ENCODE measurements at regions not wholly inside any gene's neighbourhood (a gene's known extent, or its start where the extent isn't known, plus 50 kb on each side); places are given as distances from the start of the nearest gene placed in this dataset.

DNA sequence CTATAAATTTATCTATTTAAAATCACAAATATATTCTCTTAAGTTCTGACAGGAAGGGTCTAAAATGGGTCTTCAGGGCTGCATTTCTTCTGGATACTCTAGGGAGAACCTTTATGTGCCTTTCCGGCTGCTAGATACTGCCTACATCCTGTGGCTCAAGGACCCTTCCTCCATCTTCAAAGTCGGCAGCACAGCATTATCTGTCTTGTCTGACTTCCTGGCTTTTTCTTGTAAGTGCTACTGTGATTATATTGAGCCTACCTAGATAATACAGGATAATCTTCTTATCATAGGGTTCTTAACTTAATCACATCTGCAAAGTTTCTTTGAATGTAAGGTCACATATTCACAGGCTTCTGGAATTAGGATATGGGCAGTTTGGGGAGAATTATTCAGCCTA, 943.8 kb upstream of the TYRP1 start:
- DNase-seq = no peak

DNA sequence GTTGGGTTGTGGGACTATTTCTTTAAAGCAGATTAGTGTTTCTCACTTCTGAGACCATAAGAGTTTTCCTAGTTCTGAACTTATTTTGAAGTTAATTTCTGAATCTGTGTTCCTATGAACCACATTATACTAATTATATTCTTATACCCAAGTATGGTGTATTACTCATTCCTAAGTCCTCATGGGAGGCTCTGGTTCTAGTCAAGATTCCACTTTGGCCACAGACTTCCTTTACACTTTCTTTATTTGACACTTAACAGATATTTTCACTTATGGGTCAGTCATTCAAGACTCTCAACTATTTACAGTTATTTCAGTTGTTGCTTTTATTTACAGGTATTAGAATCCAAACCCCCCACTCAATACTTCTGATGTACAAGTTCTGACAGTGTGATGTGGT, 937.2 kb upstream of the TYRP1 start:
- DNase-seq = no peak

DNA sequence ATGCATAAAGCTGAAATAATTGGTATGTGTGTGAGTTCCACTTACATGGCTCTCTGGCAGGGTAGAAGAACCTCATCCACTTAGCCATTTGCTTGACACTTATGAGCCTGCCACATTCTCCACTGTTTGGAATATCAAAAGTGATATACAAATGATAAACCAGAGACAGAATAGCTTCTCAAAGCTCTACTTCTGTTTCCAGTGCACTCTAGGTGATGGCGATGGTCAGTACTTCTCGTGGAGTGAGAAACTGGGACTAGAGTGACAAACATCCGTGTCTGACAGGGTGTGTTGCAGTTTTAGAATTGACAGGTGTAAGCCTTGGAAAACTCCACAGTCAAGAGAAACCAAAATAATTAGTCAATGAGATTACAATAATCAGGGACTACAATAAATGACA, 935.8 kb upstream of the TYRP1 start:
- no peak for DNase-seq

DNA sequence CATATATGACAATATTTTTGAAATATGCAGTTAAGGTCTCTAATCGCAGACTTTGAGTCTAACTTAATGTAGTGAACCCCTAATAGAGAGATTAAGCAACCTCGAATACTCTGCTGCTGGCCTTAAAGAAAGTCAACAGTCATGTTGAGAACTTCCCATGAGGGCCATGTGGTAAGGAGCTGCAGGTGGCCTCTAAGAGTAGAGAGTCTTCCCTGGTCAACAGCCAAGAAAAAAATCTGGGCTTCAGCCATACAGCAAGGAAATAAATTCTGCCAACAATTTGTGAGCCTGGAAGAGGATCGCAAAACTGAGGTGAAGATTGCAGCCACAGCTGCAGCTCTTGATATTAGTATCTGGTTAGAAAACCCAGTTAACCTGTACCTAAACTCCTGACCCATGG, 935.2 kb upstream of the TYRP1 start:
- DNase-seq = no peak

DNA sequence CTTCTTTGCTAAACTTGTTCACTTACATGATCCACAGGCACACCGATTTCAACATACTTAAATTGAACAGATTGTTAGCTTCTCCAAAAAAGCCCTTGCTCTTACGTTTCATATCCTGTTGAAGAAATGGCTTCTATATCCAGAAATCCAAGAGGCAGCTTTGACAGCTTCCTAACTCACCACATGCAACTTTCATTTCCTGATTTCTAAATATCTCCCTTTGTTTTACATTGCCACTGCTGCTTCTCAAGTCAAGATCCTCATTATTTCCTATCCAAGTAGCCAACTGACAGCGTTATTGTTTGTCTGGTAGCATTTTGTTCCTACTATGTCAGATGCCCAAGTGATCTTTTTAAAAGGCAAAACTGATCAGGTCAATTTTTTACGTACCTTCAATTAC, 913.2 kb upstream of the TYRP1 start:
- no peak for DNase-seq

DNA sequence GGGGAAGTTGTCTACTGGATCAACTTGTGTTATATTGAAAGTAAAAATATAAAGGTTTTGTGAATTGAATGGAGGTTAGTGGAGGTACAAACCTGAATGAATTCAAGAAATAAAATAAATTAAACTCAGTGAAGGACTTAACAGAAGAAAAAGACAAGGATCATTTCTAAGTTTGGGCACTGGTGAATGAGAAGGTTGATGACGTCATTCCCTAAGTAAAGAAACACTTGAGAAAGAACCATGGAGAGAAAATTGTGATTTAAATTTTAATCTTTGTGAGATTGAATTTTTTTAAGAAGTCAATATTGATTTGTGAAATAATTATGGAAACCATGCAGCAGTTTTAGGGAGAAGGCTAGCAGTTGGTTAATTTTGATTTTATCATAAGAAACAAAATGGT, 900.3 kb upstream of the TYRP1 start:
- no peak for DNase-seq

DNA sequence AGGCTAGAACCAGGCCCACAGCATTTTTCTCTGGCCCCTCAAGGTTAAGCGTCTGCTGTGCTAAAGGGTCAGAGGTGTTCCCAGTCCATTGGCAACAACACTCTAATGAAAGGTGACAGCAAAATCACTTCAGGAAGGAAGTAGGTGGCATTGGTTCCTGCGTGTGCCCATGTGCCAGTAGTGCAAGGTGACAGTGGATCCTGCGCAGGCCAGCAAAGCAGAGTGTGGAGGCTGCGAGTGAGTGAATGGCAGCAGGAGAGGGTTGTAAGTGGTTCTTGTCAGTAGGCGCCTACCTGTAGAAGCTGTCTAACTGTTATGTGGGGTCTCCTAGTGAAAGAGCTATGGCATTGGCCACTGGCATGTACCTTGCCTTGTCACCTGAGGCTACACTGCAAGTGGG, 898.2 kb upstream of the TYRP1 start:
- no peak for DNase-seq

DNA sequence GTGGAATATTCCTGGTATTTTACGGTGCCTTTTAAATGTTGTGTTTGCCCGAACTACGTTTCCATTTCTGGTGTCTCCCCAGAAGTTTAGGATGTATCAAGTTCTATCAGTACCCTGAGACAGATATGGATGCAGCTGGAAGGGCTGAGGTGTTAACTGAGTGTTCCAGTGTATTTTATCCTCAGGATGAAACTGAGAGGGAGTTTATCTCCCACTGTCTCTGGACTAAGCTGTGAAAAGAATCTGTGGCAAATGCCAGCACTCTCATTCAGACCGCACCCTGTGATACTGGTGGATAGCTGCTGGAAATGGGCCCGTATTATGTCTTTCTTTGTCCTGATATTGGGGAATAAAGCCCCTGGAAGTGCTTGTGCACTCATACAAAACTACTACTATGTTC, 887.2 kb upstream of the TYRP1 start:
- no peak for DNase-seq

DNA sequence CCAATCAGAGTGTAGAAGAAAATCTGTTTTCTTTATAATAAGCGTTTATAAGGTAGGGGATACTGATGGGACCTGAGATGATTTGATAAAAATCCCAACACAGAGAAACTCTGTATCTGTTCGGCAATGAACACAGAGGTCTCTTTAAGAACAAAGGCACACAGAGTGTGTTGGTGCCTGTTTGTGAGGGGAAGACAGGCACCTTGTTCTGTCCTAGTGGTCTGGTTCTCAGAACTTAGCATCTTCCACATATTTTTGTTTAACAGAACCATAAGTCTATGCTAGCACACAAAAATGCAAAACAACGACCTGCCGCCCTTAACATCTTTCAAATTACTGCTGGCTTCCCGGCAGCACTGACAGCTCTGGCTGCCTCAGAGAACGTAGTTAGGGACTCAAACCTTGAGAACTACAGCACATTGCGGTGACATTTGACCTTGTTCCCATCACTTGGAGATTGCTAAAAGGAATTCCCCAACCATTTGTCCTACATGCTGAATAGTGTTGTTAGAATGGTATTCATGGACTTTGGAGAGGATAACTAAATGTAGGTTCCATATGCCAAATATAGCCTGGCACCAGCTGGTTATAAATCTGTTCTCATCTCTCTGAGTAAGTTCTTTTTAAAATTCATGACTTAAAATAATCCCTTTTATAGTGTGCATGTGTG, 871.7 kb upstream of the TYRP1 start:
- no peak for DNase-seq

DNA sequence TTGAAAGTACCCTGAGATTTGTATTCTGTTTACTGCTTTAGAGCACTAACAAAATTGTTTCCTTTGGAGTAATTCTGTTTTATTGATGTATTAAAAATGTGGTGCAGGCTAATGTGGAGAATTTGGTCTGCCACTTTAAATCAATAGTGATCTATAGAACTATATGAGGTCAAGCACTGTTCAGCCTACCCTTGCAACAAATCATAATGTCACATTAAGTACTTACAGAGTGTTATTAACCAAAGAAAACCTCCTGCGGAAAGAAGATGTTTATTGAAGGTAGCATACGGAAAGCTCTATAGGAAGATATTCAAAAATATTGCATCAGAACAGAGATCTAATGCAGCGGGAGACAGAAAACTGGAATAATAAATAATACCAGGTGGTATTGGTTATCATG, 865.0 kb upstream of the TYRP1 start:
- no peak for DNase-seq

DNA sequence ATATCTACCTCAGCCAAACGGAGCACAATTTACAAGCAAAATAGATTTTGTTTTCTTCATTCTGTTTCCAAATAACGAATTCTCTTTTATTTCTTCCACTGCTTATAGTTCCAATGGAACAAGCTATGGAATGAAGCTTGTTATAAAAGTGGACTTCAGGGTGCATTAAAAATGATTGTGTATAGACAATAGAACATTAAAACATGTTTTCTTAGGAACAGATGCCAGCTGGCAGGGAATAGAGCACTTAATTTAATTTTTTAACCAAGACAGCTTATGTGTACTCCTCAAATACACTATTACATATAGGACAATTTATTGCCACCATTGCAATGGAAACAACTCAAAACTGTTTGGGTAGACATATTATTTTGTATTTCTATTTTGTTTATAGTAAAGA, 860.1 kb upstream of the TYRP1 start:
- DNase-seq = no peak

DNA sequence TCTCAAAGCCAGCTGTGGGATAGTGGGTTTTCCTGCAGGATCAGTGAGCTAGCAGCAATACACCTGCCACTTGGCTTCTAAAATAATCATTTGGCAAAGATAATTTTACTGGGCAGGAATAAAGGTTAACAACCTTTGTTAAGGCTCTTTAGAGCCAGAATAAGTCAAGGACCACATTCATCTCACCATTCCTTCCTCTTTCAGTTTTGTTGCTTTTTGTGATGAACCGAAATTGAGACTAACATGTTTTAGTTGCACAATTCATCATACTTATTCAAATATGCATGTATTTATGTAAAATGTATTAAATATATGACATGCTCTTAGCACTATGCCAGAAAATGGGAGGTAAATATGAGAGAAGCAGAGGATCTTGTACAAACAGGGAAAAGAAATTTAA, 824.4 kb upstream of the TYRP1 start:
- DNase-seq = no peak

DNA sequence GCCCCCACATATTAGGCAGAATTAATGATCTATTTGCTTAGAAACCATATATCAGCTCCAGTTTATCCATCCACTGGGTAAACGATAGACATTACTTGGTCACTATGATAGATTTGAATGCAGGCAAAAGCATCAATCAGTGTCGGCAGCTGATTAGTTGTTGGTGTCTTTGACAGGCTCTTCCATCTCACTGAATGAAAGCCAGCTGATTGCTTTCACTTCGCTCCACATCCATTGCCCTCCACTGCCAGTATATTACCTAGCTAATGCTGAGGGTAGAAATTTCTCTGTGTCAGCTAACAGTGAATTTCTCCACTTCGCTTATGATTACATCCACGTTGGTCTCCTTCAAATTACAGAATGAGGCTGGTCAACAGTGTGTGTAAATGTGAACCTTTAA, 821.3 kb upstream of the TYRP1 start:
- DNase-seq = no peak

DNA sequence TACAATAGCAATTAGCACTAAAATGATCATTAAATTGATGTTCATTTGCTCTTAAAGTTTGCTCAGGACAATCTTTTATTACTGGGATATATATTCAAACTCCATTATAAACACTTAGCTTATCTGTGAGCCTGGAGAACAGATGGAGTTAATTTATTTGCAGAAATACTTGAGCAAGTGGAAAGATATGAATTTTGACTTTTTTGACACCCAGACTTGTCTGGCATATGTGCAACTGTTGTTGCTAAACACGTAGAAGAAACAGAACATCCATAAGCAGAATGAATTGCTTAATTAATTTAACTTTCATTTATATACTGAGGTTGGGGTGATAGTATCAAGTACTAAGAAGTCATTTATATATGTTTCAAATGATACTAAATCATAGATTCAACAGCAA, 820.7 kb upstream of the TYRP1 start:
- DNase-seq = no peak

DNA sequence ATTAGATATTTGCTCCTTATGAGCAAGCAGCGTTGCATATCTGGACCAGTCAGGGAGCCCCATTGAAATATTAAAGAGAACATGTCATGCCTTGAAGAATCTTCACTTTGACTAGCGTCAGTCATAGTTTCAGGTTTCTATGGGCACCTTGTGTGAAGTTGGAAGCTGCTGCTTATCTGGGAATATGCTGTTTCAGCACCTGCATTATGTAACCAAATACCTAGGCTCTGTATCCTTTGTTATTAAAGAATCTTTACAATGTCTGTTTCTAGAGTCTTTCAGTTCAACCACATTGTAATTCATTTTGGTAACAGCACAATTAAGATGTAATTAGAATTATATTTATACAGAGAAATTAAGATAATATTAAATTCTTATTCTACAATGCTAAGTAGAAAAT, 818.8 kb upstream of the TYRP1 start:
- DNase-seq = no peak

DNA sequence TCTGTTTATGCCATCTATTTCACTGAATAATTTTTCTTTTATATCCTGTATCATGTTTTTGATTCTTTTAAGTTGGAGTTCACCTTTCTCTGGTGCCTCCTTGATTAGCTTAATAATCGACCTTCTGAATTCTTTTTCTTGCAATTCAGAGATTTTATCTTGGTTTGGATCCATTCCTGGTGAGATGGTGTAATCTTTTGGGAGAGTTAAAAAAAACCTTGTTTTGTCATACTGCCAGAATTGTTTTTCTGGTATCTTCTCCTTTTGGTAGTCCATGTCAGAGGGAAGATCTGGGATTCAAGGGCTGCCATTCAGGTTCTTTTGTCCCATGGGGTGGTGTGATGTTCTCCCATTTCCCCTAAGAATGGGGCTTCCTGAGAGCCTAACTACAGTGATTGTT, 800.8 kb upstream of the TYRP1 start:
- DNase-seq = no peak

DNA sequence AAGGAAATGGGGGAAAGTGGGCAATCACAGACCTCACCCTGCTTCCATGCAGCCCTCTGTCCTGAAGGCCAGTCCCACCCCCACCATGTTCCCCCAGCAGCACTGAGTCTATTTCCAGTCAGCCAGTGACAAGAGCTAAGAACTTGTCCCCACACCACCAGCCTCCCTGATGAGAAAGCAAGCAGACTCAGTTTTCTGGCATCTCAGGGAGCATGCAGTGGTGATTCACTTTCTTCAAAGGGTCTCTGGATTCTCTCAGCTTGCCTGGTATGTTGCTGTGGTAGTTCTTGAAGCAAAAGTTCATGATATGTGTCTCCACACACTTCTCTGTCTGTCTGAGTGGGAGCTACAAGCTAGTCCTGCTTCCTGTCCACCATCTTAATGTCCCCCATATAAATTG, 799.9 kb upstream of the TYRP1 start:
- DNase-seq = no peak

DNA sequence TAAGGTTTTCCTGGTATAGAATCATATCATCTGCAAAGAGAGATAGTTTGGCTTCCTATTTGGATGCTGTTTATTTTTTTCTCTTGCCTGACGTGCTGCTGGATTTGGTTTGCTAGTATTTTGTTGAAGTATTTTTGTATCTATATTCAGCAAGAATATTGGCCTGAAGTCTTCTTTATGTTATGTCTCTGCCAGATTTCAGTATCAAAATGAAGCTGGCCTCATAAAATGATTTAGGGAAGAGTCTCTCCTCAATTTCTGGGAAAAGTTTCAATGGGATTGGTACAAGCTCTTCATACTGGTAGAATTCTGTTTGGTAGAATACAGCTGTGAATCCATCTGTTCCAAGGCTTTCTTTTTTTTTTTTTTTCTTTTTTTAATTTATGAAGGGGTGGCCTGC, 799.0 kb upstream of the TYRP1 start:
- DNase-seq = no peak

DNA sequence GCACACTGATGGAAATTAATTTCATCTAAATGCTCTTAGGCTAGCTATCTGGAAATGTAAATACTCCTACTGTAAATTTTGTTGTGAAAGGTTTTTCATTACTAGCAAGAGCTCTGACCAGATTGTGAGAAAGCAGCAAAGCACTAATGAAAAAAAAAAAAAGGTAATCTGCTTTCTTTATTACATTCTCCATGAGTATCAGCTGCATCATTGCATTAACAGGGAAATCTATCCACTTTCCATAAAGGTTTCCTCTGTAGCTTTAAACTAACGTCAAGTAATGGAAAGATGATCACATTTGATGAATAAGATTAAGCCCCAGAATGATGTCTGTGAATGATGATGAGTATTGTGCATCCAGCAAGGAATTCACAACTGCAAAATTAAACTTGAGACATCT, 790.6 kb upstream of the TYRP1 start:
- DNase-seq = no peak

DNA sequence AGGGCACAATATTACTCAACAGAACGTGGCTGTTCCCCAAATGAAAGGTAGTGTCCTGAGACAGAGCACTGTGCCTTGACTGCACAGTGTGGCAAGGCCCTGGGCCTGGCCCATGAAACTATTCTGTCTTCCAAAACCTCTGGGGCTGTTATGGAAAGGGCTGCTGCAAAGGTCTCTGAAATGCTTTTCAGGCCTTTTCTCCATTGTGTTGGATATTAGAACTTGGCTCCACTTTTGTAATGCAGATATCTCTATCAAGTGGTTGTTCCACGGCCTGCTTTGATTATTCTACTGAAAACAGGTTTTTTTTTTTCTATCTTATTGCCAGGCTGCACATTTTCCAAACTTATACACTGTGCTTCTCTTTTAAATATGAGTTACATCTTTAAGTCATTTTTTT, 777.5 kb upstream of the TYRP1 start:
- DNase-seq = no peak

DNA sequence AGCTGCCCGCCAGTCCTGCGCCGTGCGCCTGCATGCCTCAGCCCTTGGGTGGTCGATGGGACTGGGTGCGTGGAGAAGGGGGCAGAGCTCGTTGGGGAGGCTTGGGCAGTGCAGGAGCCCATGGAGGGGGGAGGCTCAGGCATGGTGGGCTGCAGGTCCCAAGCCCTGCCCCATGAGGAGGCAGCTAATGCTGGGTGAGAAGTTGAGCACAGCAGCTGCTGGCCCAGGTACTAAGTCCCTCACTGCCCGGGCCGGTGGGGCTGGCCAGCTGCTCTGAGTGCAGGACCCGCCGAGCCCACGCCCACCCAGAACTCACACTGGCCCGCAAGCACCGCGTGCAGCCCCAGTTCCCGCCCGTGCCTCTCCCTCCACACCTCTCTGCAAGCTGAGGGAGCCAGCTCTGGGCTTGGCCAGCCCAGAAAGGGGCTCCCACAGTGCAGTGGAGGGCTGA, 764.3 kb upstream of the TYRP1 start:
- no peak for DNase-seq

DNA sequence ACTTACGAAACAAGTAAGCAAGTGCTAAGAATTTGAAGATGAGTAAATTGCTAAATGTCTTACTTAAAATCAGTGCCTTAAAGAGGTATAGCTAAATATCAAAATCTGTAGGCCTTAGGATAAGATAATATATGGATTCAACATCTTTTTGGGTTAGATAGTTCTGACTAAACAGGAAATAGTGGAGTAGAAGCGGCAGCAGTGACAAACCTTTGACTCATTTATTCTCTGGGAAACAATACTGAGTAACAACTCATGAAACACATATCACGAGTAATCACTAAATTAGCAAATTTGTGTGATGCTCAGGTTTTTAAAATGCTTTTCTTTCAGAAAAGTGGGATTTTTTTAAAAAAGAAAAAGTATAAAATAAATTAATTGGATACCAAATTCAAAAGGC, 762.1 kb upstream of the TYRP1 start:
- DNase-seq = no peak

DNA sequence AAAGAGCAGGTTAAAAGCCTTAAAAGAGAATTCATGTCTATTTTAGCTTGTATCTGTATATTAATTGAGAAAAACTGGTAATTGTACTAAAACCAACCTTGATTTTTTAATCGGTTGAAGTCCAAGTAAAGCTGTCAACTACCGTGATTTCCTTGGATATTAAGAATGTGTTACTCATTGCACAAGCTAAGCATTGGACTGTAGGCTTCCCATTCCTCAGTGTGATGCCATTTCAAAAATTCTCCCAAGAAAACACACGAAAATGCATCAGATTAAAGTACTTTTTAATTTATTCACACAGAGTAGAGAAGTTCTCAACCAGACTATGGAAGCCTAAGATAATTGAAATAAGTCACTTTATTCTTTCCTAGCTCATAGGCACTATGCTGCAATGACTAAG, 761.4 kb upstream of the TYRP1 start:
- no peak for DNase-seq

DNA sequence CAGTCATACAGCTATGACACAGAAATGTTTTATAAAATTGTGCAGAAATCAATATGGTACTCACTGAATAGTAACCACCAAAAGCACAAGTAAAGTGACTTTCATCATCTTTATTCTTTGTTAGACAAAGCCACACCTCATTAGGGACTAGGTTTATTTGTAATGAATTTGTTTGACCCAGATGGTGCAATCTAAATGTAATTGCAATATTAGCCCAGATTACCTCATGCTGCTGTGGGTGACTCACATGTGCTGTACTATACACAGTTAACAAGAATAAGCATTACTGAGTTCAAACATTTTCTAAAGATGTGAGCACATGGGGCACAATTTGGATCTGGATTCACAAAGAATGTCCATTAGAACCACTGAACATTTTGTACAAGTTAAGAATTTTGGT, 759.3 kb upstream of the TYRP1 start:
- no peak for DNase-seq

DNA sequence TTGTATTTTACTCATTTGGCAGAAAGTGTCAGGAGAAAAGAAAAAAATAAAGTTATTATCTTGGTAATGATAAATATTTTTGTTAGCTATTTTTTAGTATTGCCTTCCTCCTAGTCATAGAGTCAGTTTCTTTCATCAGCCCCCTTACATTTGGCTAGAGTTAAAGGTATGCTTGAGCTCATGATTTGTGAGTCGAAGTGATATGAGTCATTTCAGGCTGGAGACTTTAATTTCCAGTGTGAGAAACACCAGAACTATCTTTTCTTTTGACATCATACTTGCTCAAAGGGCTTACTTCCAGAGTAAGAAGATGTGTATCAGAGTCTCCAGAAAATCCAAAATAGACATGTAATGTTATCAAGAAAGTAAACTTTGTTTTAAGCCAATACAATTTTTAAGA, 746.7 kb upstream of the TYRP1 start:
- no peak for DNase-seq

DNA sequence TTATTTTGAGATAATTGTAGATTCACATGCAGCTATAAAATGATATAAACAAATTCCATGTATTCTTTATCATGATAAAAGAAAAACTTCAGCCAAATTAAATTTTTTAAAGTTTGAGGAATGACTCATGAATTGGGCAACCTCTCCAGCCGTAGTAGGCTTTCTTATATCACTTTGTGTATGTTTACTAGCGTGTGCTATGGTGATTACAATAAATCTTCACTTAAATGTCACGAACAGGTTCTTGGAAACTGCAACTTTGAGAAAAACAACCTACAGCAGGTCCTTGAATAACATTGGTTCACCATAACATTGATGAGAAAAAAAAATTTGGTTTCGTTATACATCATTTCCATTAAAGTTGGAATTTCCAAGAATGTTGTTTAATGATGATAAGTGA, 730.9 kb upstream of the TYRP1 start:
- DNase-seq = no peak

Data from C1 segment of cervical spinal cord (tissue), 14 donors.